Body of pancreas (tissue), 4 donors: ENCODE measurements at regions not wholly inside any gene's neighbourhood (a gene's known extent, or its start where the extent isn't known, plus 50 kb on each side); places are given as distances from the start of the nearest gene placed in this dataset.

Experiments
- CTCF ChIP-seq, 7 experiments: fragments of 450-650 bp in 4 of 7; fragments of 200-600 bp in 3 of 7; sonication (generic) in 3 of 7; IDR thresholded peaks; one replicate each; pipeline ENCODE4 v1.5.1; 2016 to 2019; ENCODE audit warnings: antibody characterized with exemption in 7 of 7
- POLR2A ChIP-seq, 3 donors: fragments of 450-650 bp; IDR thresholded peaks; one replicate each; pipeline ENCODE4 v1.6.1; 2016; ENCODE audit warnings: antibody characterized with exemption in 3 of 3, mild to moderate bottlenecking in 2 of 3

DNA sequence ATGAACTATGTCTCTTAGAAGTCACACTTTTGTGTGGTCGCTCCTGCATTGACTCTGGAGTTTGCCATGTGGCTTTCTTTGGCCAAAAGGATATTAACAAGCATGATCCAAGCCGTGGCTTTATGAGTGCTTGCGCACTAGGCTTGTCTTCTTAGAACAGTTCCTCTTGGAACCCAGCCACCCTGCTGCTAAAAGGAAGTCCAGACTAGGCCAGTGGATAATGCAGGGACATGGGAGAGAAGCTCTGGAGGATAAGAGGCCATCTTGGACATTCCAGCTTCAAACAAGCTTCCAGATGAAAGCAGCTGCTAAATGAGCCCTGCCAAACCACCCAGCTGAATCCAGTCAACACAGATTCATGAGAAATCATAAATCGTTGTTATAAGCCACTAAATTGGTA is 346.4 kb downstream of the CDC5L start:
- no peak for TF ChIP-seq CTCF (IDR thresholded peaks at IDR 0.05)
- TF ChIP-seq POLR2A (IDR thresholded peaks at IDR 0.05), result no peak
